Breast epithelium (tissue), 4 donors: ENCODE measurements at regions not wholly inside any gene's neighbourhood (a gene's known extent, or its start where the extent isn't known, plus 50 kb on each side); places are given as distances from the start of the nearest gene placed in this dataset.
"Not testable (repeated sequence)": the region's sequence is repeated elsewhere in the genome, so short reads cannot be mapped to it uniquely, and the experiment has no call there.

Source experiments
- DNase-seq, 2 donors: peaks; one replicate each; pipeline ENCODE4 v3.0.0-alpha.2; 2019; ENCODE audit warnings: low spot score in 2 of 2
- H3K27ac ChIP-seq, 2 donors: fragments of 200-600 bp; sonication (generic) in 1 of 2; one replicate each; pipeline ENCODE4 v1.5.1; 2016 to 2019; ENCODE audit warnings: mild to moderate bottlenecking in 1 of 2
- H3K27me3 ChIP-seq, 2 donors: fragments of 200-600 bp; sonication (generic) in 1 of 2; one replicate each; pipeline versions ENCODE4 v1.5.1 to v1.6.0; 2017 to 2019; ENCODE audit warnings: control low read depth in 1 of 2, mild to moderate bottlenecking in 1 of 2
- H3K36me3 ChIP-seq: fragments of 200-600 bp; one replicate; pipeline ENCODE4 v1.5.1; 2019
- H3K4me1 ChIP-seq, 2 donors: fragments of 200-600 bp; sonication (generic); one replicate each; pipeline ENCODE4 v1.5.1; 2016 to 2019; ENCODE audit warnings: control low read depth in 1 of 2
- H3K4me3 ChIP-seq, 3 donors: fragments of 200-600 bp; sonication (generic); 1 replicate in 2 of 3; 2 replicates in 1 of 3; pipeline ENCODE4 v1.5.1; 2016 to 2019; ENCODE audit warnings: mild to moderate bottlenecking in 3 of 3, moderate library complexity in 2 of 3
- H3K9me3 ChIP-seq, 2 donors: fragments of 200-600 bp; sonication (generic) in 1 of 2; one replicate each; pipeline ENCODE4 v1.5.1; 2016 to 2019; ENCODE audit warnings: control low read depth in 1 of 2
- CTCF ChIP-seq, 3 donors: fragments of 450-650 bp; IDR thresholded peaks; one replicate each; pipeline ENCODE4 v1.5.1; 2016 to 2017; ENCODE audit warnings: antibody characterized with exemption in 3 of 3, mild to moderate bottlenecking in 3 of 3, moderate library complexity in 3 of 3
- POLR2A ChIP-seq: fragments of 450-650 bp; IDR thresholded peaks from one replicate; pipeline ENCODE4 v1.6.1; 2016; ENCODE audit warnings: antibody characterized with exemption, mild to moderate bottlenecking, moderate library complexity
- POLR2AphosphoS5 ChIP-seq, 3 donors: sonication (generic); formaldehyde crosslinking; IDR thresholded peaks; one replicate each; pipeline ENCODE4 v1.6.1; 2017; ENCODE audit warnings: antibody characterized with exemption in 3 of 3
- intact Hi-C: fragments of 100-400 bp; cut with DNase I; formaldehyde crosslinking; loops from one replicate; pipeline ENCODE4 v1.15.1; 2023; ENCODE audit warnings: low total_unique reads

GRCh38 chr15:36438499-36438898 lies 140.9 kb upstream of the CDIN1 start:
- Histone ChIP-seq H3K4me3 (no peak overlapping the region), H3K27me3 (no peaks in the 10 kb centered on the region), H3K9me3 (no peaks in the 10 kb centered on the region), H3K27ac (no peak overlapping the region), H3K4me1 (no peaks in the 10 kb centered on the region), H3K36me3 (no peaks in the 10 kb centered on the region)
- intact Hi-C loops: no loop called here
- TF ChIP-seq CTCF (IDR thresholded peaks at IDR 0.05): no peak
- TF ChIP-seq POLR2AphosphoS5 (IDR thresholded peaks at IDR 0.05): no peak
- TF ChIP-seq POLR2A: no peak
- DNase-seq: no peak

- intact Hi-C loops: no loop called here
- H3K9me3 ChIP-seq: no peaks in the 10 kb centered on the region
- H3K4me3 ChIP-seq: no peak overlapping the region
- no peaks in the 10 kb centered on the region for H3K4me1 ChIP-seq
- H3K27ac ChIP-seq: no peak overlapping the region
- DNase-seq: no peak
- TF ChIP-seq CTCF (IDR thresholded peaks at IDR 0.05): no peak
- TF ChIP-seq POLR2AphosphoS5 (IDR thresholded peaks at IDR 0.05): no peak
- TF ChIP-seq POLR2A: no peak
- no peaks in the 10 kb centered on the region for H3K27me3 ChIP-seq
- no peaks in the 10 kb centered on the region for H3K36me3 ChIP-seq
Measured at GRCh38 chr15:36447373-36447772, 132.1 kb upstream of the CDIN1 start.

DNA sequence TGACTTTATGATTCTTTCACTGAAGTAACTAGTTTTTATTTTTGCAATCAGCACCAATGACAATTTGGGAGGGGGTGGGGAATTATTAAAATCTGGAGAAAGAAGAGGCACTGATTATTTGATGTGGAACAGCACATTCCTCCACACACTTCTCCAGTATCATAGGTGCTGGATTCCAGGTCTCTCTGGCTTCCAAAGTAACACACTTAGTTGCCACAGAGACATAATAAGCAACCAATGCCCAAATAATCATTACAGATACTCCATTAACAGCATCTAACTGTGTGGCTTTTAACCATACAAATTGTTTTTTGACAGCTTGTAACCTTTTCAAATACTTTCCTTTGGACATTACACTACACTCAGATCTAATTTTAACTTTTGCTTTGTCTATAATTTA lies 131.0 kb upstream of the CDIN1 start:
- intact Hi-C loops: no loop called here
- no peaks in the 10 kb centered on the region for H3K36me3 ChIP-seq
- H3K4me1 ChIP-seq: no peaks in the 10 kb centered on the region
- no peaks in the 10 kb centered on the region for H3K27me3 ChIP-seq
- H3K9me3 ChIP-seq: no peaks in the 10 kb centered on the region
- H3K4me3 ChIP-seq: no peak overlapping the region
- DNase-seq: no peak
- TF ChIP-seq CTCF (IDR thresholded peaks at IDR 0.05): no peak
- no peak for TF ChIP-seq POLR2AphosphoS5 (IDR thresholded peaks at IDR 0.05)
- no peak for TF ChIP-seq POLR2A
- no peak overlapping the region for H3K27ac ChIP-seq

GRCh38 chr15:36449084-36449661 lies 130.3 kb upstream of the CDIN1 start:
- Histone ChIP-seq H3K27ac (no peak overlapping the region), H3K9me3 (no peaks in the 10 kb centered on the region), H3K4me1 (no peaks in the 10 kb centered on the region), H3K27me3 (no peaks in the 10 kb centered on the region), H3K36me3 (no peaks in the 10 kb centered on the region), H3K4me3 (no peak overlapping the region)
- no peak for DNase-seq
- intact Hi-C loops: no loop called here
- TF ChIP-seq CTCF (IDR thresholded peaks at IDR 0.05) (no peak), POLR2AphosphoS5 (IDR thresholded peaks at IDR 0.05) (no peak), POLR2A (no peak)

GRCh38 chr15:36449662-36450145 lies 129.7 kb upstream of the CDIN1 start:
- DNase-seq: no peak
- H3K27me3 ChIP-seq: no peaks in the 10 kb centered on the region
- no peaks in the 10 kb centered on the region for H3K36me3 ChIP-seq
- intact Hi-C loops: no loop called here
- H3K4me3 ChIP-seq: no peak overlapping the region
- H3K9me3 ChIP-seq: no peaks in the 10 kb centered on the region
- TF ChIP-seq CTCF (IDR thresholded peaks at IDR 0.05) (no peak), POLR2A (no peak), POLR2AphosphoS5 (IDR thresholded peaks at IDR 0.05) (no peak)
- no peak overlapping the region for H3K27ac ChIP-seq
- H3K4me1 ChIP-seq: no peaks in the 10 kb centered on the region

- H3K9me3 ChIP-seq, H3K4me1 ChIP-seq, H3K36me3 ChIP-seq, H3K4me3 ChIP-seq, intact Hi-C loops, H3K27me3 ChIP-seq, DNase-seq, H3K27ac ChIP-seq: not testable (repeated sequence)
Measured at GRCh38 chr15:36454244-36454643, 125.2 kb upstream of the CDIN1 start.
